HCT116 (cell line): ENCODE measurements at regions not wholly inside any gene's neighbourhood (a gene's known extent, or its start where the extent isn't known, plus 50 kb on each side); places are given as distances from the start of the nearest gene placed in this dataset.

ENCODE experiments used
- ATAC-seq: fragments of 200-7000 bp; cut with Tn5 transposase; 2 replicates; pipeline ENCODE4 v1.9.1; 2020; ENCODE audit warnings: mild to moderate bottlenecking, moderate library complexity
- BruUV-seq: library from RNA; stranded (reverse); fragments of 400-500 nt; replicated peaks from 2 replicates; lab custom pipeline; 2021; lab: Mats Ljungman, UMichigan
- CTCF ChIA-PET: fragments of 300-600 bp; sonication (Branson Sonifier 250); formaldehyde crosslinking; loops from one replicate; lab custom pipeline; 2021; ENCODE audit warnings: antibody characterized with exemption; lab: Charles Lee
- POLR2A ChIA-PET: fragments of 300-600, 350-600 bp; sonication (Branson Sonifier 250); formaldehyde crosslinking; loops from one replicate; lab custom pipeline; 2021; ENCODE audit warnings: antibody characterized with exemption; lab: Charles Lee
- RAD21 ChIA-PET, 2 experiments: fragments of 300-600 bp; sonication (Branson Sonifier 250); formaldehyde crosslinking; loops; one replicate each; lab custom pipeline; 2023; ENCODE audit warnings: low total read pairs in 2 of 2; ENCODE audit not compliant: uncharacterized antibody in 2 of 2, unreplicated experiment in 2 of 2, low non-redundant PET in 1 of 2; lab: Charles Lee
- DNase-seq: peaks from one replicate; pipeline ENCODE4 v3.0.0-alpha.2; 2010; ENCODE audit warnings: low read depth, low spot score
- H2AFZ ChIP-seq: fragments of 200-600 bp; shearing (Covaris generic), sonication (generic); 2 replicates; pipeline ENCODE4 v1.6.1; 2017; ENCODE audit warnings: low read depth, mixed run types, mixed read lengths, antibody characterized with exemption, low read length; ENCODE audit not compliant: poor library complexity, severe bottlenecking
- H3K27ac ChIP-seq: 2 replicates; pipeline ENCODE4 v1.5.1; 2012; ENCODE audit warnings: low read depth, low read length
- H3K27me3 ChIP-seq: fragments of 200-600 bp; sonication (generic); 2 replicates; pipeline ENCODE4 v1.6.1; 2016; ENCODE audit warnings: mixed run types, low read length, mixed read lengths; ENCODE audit not compliant: insufficient read depth
- H3K36me3 ChIP-seq, 2 experiments: fragments of 200-500 bp in 1 of 2; fragments of 200-600 bp in 1 of 2; sonication (Bioruptor generic) in 1 of 2; sonication (generic) in 1 of 2; 2 replicates each; pipeline versions ENCODE4 v1.5.1 to v1.6.1; 2014 to 2016; ENCODE audit warnings: low read length in 2 of 2, inconsistent platforms in 1 of 2, mixed read lengths in 1 of 2, mixed run types in 1 of 2; ENCODE audit not compliant: insufficient read depth in 2 of 2, control insufficient read depth in 1 of 2
- H3K4me1 ChIP-seq, 2 experiments: fragments of 200-600 bp in 1 of 2; sonication (generic) in 1 of 2; 2 replicates each; pipeline versions ENCODE4 v1.5.1 to v1.6.1; 2012 to 2017; ENCODE audit warnings: low read length in 2 of 2, inconsistent platforms in 1 of 2, mild to moderate bottlenecking in 1 of 2, mixed read lengths in 1 of 2, mixed run types in 1 of 2, moderate library complexity in 1 of 2; ENCODE audit not compliant: insufficient read depth in 2 of 2, control insufficient read depth in 1 of 2
- H3K4me2 ChIP-seq: fragments of 200-600 bp; sonication (generic); 2 replicates; pipeline ENCODE4 v1.6.1; 2017; ENCODE audit warnings: mixed run types, low read length, mixed read lengths
- H3K4me3 ChIP-seq, 2 experiments: fragments of 200-600 bp in 1 of 2; sonication (generic) in 1 of 2; replicated peaks in 1 of 2; 2 replicates each; pipeline ENCODE4 v1.5.1; 2011 to 2016; ENCODE audit warnings: low read length in 2 of 2, control low read depth in 1 of 2, low read depth in 1 of 2, mild to moderate bottlenecking in 1 of 2, mixed read lengths in 1 of 2, mixed run types in 1 of 2
- H3K79me2 ChIP-seq: fragments of 200-600 bp; sonication (generic); 2 replicates; pipeline ENCODE4 v1.6.1; 2017; ENCODE audit warnings: mild to moderate bottlenecking, mixed run types, low read length, moderate library complexity, mixed read lengths; ENCODE audit not compliant: insufficient read depth
- H3K9ac ChIP-seq: fragments of 200-600 bp; sonication (generic); 2 replicates; pipeline ENCODE4 v1.6.1; 2016; ENCODE audit warnings: low read length, mixed read lengths
- H3K9me2 ChIP-seq: fragments of 200-600 bp; sonication (generic), shearing (Covaris generic); 2 replicates; pipeline ENCODE4 v1.6.1; 2017; ENCODE audit warnings: mixed run types, mild to moderate bottlenecking, moderate library complexity; ENCODE audit not compliant: insufficient read depth
- H3K9me3 ChIP-seq, 2 experiments: fragments of 200-500 bp in 1 of 2; fragments of 200-600 bp in 1 of 2; sonication (Bioruptor generic) in 1 of 2; sonication (generic) in 1 of 2; 2 replicates each; pipeline ENCODE4 v1.6.1; 2014 to 2017; ENCODE audit warnings: low read length in 2 of 2, mixed read lengths in 2 of 2, inconsistent platforms in 1 of 2, low read depth in 1 of 2, mild to moderate bottlenecking in 1 of 2, mixed run types in 1 of 2, moderate library complexity in 1 of 2; ENCODE audit not compliant: control insufficient read depth in 1 of 2, insufficient read depth in 1 of 2
- H4K20me1 ChIP-seq: fragments of 200-600 bp; sonication (generic), shearing (Covaris generic); 2 replicates; pipeline ENCODE4 v1.6.1; 2017; ENCODE audit warnings: mixed run types, mild to moderate bottlenecking, moderate library complexity; ENCODE audit not compliant: insufficient read depth
- CBX3 ChIP-seq: IDR thresholded peaks from 2 replicates; pipeline ENCODE4 v1.6.1; 2012; ENCODE audit warnings: low read depth
- CEBPB ChIP-seq: IDR thresholded peaks from 2 replicates; pipeline ENCODE4 v1.6.1; 2012; ENCODE audit warnings: low read depth
- EGR1 ChIP-seq: IDR thresholded peaks from 2 replicates; pipeline ENCODE4 v1.6.1; 2012; ENCODE audit warnings: low read depth
- ELF1 ChIP-seq: IDR thresholded peaks from 2 replicates; pipeline ENCODE4 v1.6.1; 2012; ENCODE audit warnings: low read depth, borderline replicate concordance
- EZH2phosphoT487 ChIP-seq: fragments of 200-600 bp; IDR thresholded peaks from 2 replicates; pipeline ENCODE4 v1.6.1; 2018; ENCODE audit warnings: antibody characterized with exemption, borderline replicate concordance
- FOSL1 ChIP-seq: IDR thresholded peaks from 2 replicates; pipeline ENCODE4 v1.6.1; 2012; ENCODE audit warnings: low read depth
- MAX ChIP-seq: IDR thresholded peaks from 2 replicates; pipeline ENCODE4 v1.6.1; 2012
- POLR2A ChIP-seq: IDR thresholded peaks from 2 replicates; pipeline ENCODE4 v1.7.0; 2011; ENCODE audit warnings: borderline replicate concordance; ENCODE audit not compliant: insufficient read depth, insufficient read length; ENCODE audit errors: extremely low read depth
- RAD21 ChIP-seq: IDR thresholded peaks from 2 replicates; pipeline ENCODE4 v1.6.1; 2012; ENCODE audit warnings: low read depth, mild to moderate bottlenecking
- REST ChIP-seq: IDR thresholded peaks from 2 replicates; pipeline ENCODE4 v1.6.1; 2012; ENCODE audit warnings: low read depth
- SIN3A ChIP-seq: IDR thresholded peaks from 2 replicates; pipeline ENCODE4 v1.6.1; 2012; ENCODE audit warnings: low read depth
- YY1 ChIP-seq: IDR thresholded peaks from 2 replicates; pipeline ENCODE4 v1.6.1; 2011; ENCODE audit warnings: low read length, low read depth, moderate library complexity, mild to moderate bottlenecking; ENCODE audit not compliant: insufficient replicate concordance; ENCODE audit errors: extremely low read depth
- ZNF274 ChIP-seq: fragments of 200-500 bp; sonication (Bioruptor generic); IDR thresholded peaks from 2 replicates; pipeline ENCODE4 v1.6.1; 2014; ENCODE audit warnings: mild to moderate bottlenecking, low read depth, low read length, inconsistent platforms
- intact Hi-C: fragments of 100-400 bp; cut with micrococcal nuclease; formaldehyde crosslinking; loops from 2 replicates; pipeline ENCODE4 v1.10.0; 2022

GRCh38 chr5:17888155-17888554 lies 253.9 kb downstream of the TAF11L14 start:
- CTCF ChIA-PET, result no interaction called here
- Histone ChIP-seq H2AFZ (no peak overlapping the region), H4K20me1 (no peaks in the 10 kb centered on the region), H3K9me3 (peaks cover 12 to 13% of the 10 kb centered on the region in 2 experiments; a peak in 3 of 4 replicates), H3K4me1 (no peaks in the 10 kb centered on the region), H3K36me3 (no peaks in the 10 kb centered on the region), H3K4me2 (no peak overlapping the region), H3K27ac (no peak overlapping the region), H3K9me2 (no peaks in the 10 kb centered on the region), H3K4me3 (no peak overlapping the region), H3K79me2 (no peaks in the 10 kb centered on the region), H3K27me3 (no peaks in the 10 kb centered on the region)
- BruUV-seq, result no TSS peak
- ATAC-seq (no peak), DNase-seq (no peak)
- POLR2A ChIA-PET, result no interaction called here
- RAD21 ChIA-PET, result no interaction called here
- TF ChIP-seq CBX3 (no peak), YY1 (no peak), POLR2A (no peak), FOSL1 (no peak), SIN3A (no peak), EZH2phosphoT487 (no peak), RAD21 (no peak), ELF1 (no peak), MAX (no peak), ZNF274 (no peak), CEBPB (no peak), EGR1 (no peak), REST (no peak)
- TF ChIP-seq, all 23 proteins: peak for 0
- no peak overlapping the region for H3K9ac ChIP-seq
- intact Hi-C loops, result no loop called here
